PFSK-1 (cell line): ENCODE measurements at regions not wholly inside any gene's neighbourhood (a gene's known extent, or its start where the extent isn't known, plus 50 kb on each side); places are given as distances from the start of the nearest gene placed in this dataset.

Experiments used
- FOXP2 ChIP-seq: optimal IDR thresholded peaks from 2 replicates; pipeline ENCODE3; 2011; ENCODE audit warnings: borderline replicate concordance, control low read depth, inconsistent platforms; ENCODE audit not compliant: insufficient read depth; ENCODE audit errors: extremely low read length, extremely low read depth
- POLR2AphosphoS5 ChIP-seq: IDR thresholded peaks from 2 replicates; pipeline ENCODE4 v1.6.1; 2012; ENCODE audit warnings: low read depth, mild to moderate bottlenecking, control low read depth, low read length, moderate library complexity
- SIN3A ChIP-seq: IDR thresholded peaks from 2 replicates; pipeline ENCODE4 v1.6.1; 2012; ENCODE audit warnings: mild to moderate bottlenecking, low read length, moderate library complexity, borderline replicate concordance; ENCODE audit not compliant: insufficient read depth
- TAF1 ChIP-seq: IDR thresholded peaks from 2 replicates; pipeline ENCODE4 v1.6.1; 2012; ENCODE audit warnings: low read length, control low read depth, borderline replicate concordance; ENCODE audit not compliant: insufficient read depth
- TF ChIP-seq, protein P1 (sequence below), 2 experiments: IDR thresholded peaks; 2 replicates each; pipeline versions ENCODE4 v1.6.1 to v1.8.0; 2011 to 2012; ENCODE audit warnings: low read depth in 2 of 2, low read length in 2 of 2, control low read depth in 1 of 2, inconsistent platforms in 1 of 2, mild to moderate bottlenecking in 1 of 2, moderate library complexity in 1 of 2; ENCODE audit not compliant: insufficient read depth in 1 of 2

DNA sequence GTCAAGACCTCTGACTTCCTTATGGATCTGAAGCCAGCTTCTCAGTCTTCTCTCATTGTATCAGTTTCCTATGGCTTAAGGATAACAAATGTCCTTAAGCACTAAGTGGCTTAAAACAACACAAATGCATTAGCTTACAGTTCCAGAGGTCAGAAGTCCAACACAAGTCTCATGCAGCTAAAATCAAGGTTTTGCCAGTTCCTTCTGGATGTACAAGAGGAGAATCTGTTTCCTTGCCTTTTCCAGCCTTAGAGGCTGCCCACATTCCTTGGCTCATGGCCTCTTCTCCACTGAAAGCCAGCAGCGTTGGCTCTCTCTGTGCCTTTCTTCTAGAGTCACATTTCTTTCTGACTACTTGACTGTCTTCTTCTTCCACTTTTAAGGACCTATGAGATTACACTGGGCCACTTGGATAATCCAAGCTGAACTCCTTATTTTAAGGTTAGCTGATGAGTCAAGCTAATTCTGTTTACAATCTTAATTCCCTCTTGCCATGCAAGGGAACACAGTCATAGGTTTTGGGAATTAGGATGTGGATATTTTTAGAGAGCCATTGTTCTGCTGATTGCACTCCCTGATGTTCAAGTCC lies 179.0 kb downstream of the BCAS1 start:
- TF ChIP-seq TAF1 (no peak), FOXP2 (no peak), POLR2AphosphoS5 (no peak), SIN3A (no peak)
- TF ChIP-seq, protein P1, sequence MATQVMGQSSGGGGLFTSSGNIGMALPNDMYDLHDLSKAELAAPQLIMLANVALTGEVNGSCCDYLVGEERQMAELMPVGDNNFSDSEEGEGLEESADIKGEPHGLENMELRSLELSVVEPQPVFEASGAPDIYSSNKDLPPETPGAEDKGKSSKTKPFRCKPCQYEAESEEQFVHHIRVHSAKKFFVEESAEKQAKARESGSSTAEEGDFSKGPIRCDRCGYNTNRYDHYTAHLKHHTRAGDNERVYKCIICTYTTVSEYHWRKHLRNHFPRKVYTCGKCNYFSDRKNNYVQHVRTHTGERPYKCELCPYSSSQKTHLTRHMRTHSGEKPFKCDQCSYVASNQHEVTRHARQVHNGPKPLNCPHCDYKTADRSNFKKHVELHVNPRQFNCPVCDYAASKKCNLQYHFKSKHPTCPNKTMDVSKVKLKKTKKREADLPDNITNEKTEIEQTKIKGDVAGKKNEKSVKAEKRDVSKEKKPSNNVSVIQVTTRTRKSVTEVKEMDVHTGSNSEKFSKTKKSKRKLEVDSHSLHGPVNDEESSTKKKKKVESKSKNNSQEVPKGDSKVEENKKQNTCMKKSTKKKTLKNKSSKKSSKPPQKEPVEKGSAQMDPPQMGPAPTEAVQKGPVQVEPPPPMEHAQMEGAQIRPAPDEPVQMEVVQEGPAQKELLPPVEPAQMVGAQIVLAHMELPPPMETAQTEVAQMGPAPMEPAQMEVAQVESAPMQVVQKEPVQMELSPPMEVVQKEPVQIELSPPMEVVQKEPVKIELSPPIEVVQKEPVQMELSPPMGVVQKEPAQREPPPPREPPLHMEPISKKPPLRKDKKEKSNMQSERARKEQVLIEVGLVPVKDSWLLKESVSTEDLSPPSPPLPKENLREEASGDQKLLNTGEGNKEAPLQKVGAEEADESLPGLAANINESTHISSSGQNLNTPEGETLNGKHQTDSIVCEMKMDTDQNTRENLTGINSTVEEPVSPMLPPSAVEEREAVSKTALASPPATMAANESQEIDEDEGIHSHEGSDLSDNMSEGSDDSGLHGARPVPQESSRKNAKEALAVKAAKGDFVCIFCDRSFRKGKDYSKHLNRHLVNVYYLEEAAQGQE (IDR thresholded peaks at IDR 0.05; ENCODE audit: insufficient read depth in 1 of 2, low read depth in 2 of 2, low read length in 2 of 2): no peak

DNA sequence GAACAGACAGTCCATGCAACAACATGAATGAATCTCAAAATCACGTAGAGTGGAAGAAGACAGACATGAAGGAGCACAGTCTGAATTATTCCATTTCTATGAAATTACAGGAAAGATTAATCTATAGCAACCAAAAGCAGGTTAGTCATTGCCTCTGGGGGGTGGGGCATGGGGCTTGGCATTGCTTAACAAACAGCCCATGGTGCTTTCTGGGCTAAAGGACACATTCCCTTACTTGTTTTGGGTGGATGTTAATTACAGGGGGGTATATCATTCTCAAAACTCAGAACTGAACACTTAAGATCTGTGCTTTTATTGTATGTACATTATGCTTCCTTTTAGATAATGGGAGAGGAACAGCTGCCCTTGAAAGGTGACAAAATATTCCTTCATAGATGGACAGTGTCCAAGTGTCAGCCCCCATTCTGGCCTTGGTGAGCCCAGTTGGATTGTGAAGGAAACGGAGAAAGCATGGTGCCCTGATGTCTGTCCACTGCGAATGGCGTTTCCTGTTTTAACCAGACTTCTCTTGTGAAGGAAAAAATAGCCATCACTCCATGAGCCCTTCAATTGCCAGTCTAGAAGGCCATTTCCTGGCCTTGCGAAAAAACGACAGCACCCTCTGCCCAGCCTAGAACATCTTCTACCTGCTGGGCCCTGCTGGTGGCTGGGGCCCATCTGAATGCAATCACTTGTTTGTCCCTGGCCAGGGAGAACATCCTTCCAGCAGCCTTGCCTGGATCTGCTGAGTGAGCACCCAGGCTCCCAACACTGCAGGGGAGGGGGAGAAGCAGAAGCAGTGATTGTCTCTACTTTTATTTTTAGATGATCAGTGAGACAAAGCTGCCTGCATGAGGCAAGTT lies 179.7 kb downstream of the BCAS1 start:
- TF ChIP-seq, protein P1 (IDR thresholded peaks at IDR 0.05; ENCODE audit: insufficient read depth in 1 of 2, low read depth in 2 of 2, low read length in 2 of 2): no peak
- TF ChIP-seq FOXP2 (no peak), SIN3A (no peak), TAF1 (no peak), POLR2AphosphoS5 (no peak)

DNA sequence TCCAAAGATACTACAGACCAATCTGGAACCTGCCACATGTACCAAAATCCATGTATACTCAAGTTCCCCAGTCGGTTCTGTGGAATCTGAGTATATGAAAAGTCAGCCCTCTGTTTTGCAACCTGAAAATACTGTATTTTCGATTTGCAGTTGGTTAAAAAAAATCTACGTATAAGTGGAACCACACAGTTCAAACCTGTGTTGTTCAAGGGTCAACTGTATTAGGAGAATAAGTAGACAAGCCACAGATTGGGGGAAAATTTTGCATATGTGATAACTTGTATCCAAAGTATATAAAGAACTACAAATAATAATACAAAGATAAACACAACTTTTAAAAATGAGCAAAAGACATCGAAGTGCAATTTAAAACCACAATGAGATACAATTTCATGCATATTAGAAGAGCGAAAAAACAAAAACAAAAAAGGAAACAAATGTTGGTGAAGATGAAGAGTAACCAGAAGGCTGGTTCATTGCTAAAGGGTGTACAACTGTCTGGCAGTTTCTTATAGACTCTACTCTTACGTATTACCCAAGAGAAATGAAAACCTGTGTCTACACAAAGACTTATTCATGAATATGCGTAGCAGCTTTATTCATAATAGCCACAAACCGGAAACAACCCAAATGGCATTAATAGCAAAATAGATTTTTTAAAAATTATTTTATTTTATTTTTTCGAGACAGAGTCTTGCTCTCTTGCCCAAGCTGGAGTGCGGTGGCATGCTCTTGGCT lies 180.8 kb downstream of the BCAS1 start:
- no peak for TF ChIP-seq SIN3A
- no peak for TF ChIP-seq FOXP2
- TF ChIP-seq, protein P1 (IDR thresholded peaks at IDR 0.05; ENCODE audit: insufficient read depth in 1 of 2, low read depth in 2 of 2, low read length in 2 of 2): no peak
- TF ChIP-seq TAF1: no peak
- TF ChIP-seq POLR2AphosphoS5: no peak

DNA sequence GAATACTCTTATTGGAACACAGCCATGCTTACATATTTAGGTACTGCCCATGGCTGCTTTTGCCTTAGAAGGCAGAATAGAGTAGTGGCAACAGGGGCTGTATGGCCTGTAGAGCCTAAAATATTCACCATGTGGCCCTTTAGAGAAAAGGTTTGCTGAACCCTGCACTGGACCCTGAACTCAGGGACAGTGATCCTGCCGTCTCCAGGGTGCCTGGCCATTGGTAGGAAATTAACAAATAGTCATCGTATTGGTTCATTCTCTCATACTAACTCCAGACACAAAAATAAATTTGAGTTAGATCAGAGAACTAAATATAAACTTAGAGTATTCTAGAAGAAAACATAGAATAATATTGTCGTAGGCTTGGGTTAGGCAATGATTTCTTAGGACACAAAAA lies 181.4 kb downstream of the BCAS1 start:
- TF ChIP-seq TAF1 (no peak), SIN3A (no peak), POLR2AphosphoS5 (no peak), FOXP2 (no peak)
- TF ChIP-seq, protein P1 (IDR thresholded peaks at IDR 0.05; ENCODE audit: insufficient read depth in 1 of 2, low read depth in 2 of 2, low read length in 2 of 2): no peak
